ENCODE measurements at regions not wholly inside any gene's neighbourhood (a gene's known extent, or its start where the extent isn't known, plus 50 kb on each side); places are given as distances from the start of the nearest gene placed in this dataset.

DNA sequence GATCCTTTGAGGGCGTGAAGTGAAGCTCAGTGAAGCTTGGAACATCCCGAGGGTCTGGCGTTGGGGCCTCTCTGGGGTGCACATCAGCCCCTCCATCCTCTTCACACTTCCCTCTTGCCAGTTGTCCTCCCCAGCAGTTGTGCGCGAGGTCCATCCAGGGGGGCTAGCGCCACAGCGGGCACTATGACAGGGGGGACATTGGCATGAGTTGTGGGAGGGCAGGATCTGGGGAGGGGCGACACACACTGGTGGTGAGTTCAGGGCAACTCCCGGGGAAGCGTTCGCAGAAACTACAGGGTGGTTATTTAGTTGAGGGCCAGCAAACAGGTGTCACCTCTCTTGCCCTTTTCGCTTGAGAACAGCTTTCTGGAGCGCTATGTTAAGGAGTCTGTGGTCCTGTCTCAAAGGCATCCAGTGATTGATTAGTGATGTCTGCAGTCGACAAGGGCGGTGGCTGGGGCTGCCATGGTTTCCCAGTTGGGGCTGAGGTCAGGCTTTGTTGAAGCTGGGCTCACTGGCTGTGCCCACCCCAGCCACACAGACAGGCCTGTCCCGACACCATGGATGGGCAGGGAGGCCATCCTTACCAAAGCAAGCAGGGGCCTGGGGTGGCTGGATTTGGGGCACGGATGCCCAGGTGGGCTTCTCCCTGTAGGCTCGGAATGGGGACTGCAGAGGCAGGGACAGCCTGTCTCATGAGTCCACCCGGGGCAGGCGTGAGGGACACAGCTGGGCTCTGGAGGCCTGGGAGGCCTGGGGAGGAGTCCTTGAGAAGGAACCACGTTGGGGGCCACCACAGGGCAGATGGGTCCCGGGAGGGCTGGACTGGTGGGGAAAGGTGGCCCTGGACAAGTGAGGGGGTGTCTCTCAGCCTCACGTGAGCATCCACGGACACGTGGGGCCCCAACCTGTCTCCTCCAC, 59.4 kb downstream of the UNCX start:
- Histone ChIP-seq H4K20me1 (ENCODE audit: insufficient read depth) (0 out of 2 replicates have a peak, but pooled peaks cover 9% of the 10 kb centered on the region), H3K9ac (no peak overlapping the region), H3K9me3 (no peaks in the 10 kb centered on the region), H3K4me1 (ENCODE audit: control insufficient read depth in 1 of 2, insufficient read depth in 2 of 2, low read depth in 1 of 2, low read length in 1 of 2) (peaks cover 0 to 4% of the 10 kb centered on the region in 2 experiments; a peak in 2 of 4 replicates), H3K4me2 (no peak overlapping the region), H3F3A (replicated peaks; ENCODE audit: insufficient read depth) (peaks cover 8% of the 10 kb centered on the region), H3K27ac (ENCODE audit: low read depth in 2 of 2, low read length in 1 of 2) (no peak overlapping the region), H3K9me2 (no peaks in the 10 kb centered on the region), H3K27me3 (ENCODE audit: insufficient read depth) (peaks cover 92% of the 10 kb centered on the region), H2AFZ (ENCODE audit: low read depth) (no peak overlapping the region), H3K36me3 (replicated peaks in 1 of 2; ENCODE audit: control insufficient read depth in 1 of 2, insufficient read depth in 2 of 2, low read length in 1 of 2) (no peaks in the 10 kb centered on the region), H3K79me2 (ENCODE audit: insufficient read depth) (no peaks in the 10 kb centered on the region), H3K4me3 (ENCODE audit: low read depth in 2 of 2, low read length in 1 of 2) (no peak overlapping the region)
- ChIA-PET POLR2A (no interaction called here), CTCF (interaction anchor here (0.7 to 1.8 kb wide), 3 partner anchors 42 to 141 kb away, joined by 3 to 4 read pairs (median 4); no protein-coding TSS in a partner anchor)
- WGBS (ENCODE audit: low lambda C conversion rate): 40% methylated on average over 23 of the region's 25 CpGs
- no peak for DNase-seq
- TF ChIP-seq TCF12 (IDR thresholded peaks at IDR 0.05) (no peak), POLR2AphosphoS5 (IDR thresholded peaks at IDR 0.05; ENCODE audit: low read depth, low read length) (no peak), FOXM1 (IDR thresholded peaks at IDR 0.05; ENCODE audit: low read depth) (no peak), ELF1 (IDR thresholded peaks at IDR 0.05) (no peak), PBX3 (IDR thresholded peaks at IDR 0.05) (no peak), RFX5 (IDR thresholded peaks at IDR 0.05; ENCODE audit: low read length) (no peak), CHD2 (IDR thresholded peaks at IDR 0.05; ENCODE audit: low read length, partially characterized antibody) (no peak), REST (IDR thresholded peaks at IDR 0.05; ENCODE audit: low read depth, low read length) (no peak), GABPA (IDR thresholded peaks at IDR 0.05; ENCODE audit: low read depth) (no peak), TAF1 (IDR thresholded peaks at IDR 0.05; ENCODE audit: borderline replicate concordance, low read depth, low read length) (no peak), SMC3 (IDR thresholded peaks at IDR 0.05; ENCODE audit: low read depth, low read length) (no peak), FOSL2 (IDR thresholded peaks at IDR 0.05; ENCODE audit: borderline replicate concordance, low read depth) (no peak), EZH2phosphoT487 (IDR thresholded peaks at IDR 0.05; ENCODE audit: borderline replicate concordance, low read depth) (no peak), RXRA (IDR thresholded peaks at IDR 0.05; ENCODE audit: borderline replicate concordance, low read depth) (no peak), IRF3 (IDR thresholded peaks at IDR 0.05; ENCODE audit: low read depth, low read length) (no peak), FOXJ3 (CRISPR knock-in tag; IDR thresholded peaks at IDR 0.05) (no peak), MAX (IDR thresholded peaks at IDR 0.05; ENCODE audit: low read depth) (no peak)
- TF ChIP-seq, protein P1, sequence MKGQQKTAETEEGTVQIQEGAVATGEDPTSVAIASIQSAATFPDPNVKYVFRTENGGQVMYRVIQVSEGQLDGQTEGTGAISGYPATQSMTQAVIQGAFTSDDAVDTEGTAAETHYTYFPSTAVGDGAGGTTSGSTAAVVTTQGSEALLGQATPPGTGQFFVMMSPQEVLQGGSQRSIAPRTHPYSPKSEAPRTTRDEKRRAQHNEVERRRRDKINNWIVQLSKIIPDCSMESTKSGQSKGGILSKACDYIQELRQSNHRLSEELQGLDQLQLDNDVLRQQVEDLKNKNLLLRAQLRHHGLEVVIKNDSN (IDR thresholded peaks at IDR 0.05; ENCODE audit: borderline replicate concordance, low read depth): no peak
- TF ChIP-seq, protein P2, sequence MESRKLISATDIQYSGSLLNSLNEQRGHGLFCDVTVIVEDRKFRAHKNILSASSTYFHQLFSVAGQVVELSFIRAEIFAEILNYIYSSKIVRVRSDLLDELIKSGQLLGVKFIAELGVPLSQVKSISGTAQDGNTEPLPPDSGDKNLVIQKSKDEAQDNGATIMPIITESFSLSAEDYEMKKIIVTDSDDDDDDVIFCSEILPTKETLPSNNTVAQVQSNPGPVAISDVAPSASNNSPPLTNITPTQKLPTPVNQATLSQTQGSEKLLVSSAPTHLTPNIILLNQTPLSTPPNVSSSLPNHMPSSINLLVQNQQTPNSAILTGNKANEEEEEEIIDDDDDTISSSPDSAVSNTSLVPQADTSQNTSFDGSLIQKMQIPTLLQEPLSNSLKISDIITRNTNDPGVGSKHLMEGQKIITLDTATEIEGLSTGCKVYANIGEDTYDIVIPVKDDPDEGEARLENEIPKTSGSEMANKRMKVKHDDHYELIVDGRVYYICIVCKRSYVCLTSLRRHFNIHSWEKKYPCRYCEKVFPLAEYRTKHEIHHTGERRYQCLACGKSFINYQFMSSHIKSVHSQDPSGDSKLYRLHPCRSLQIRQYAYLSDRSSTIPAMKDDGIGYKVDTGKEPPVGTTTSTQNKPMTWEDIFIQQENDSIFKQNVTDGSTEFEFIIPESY (IDR thresholded peaks at IDR 0.05; ENCODE audit: borderline replicate concordance, low read depth): no peak
